ENCODE measurements at regions not wholly inside any gene's neighbourhood (a gene's known extent, or its start where the extent isn't known, plus 50 kb on each side); places are given as distances from the start of the nearest gene placed in this dataset.

GRCh38 chr12:65659681-65660080 is 164.6 kb upstream of the HMGA2 start:
- intact Hi-C loops (cut with DNase I) = no loop called here
- no peak for TF ChIP-seq CTCF (IDR thresholded peaks at IDR 0.05; ENCODE audit: borderline replicate concordance, extremely low read depth, insufficient read depth)
- no peaks in the 10 kb centered on the region for H3K4me1 ChIP-seq (ENCODE audit: control insufficient read depth in 2 of 3, insufficient read depth in 2 of 3, low read depth in 1 of 3, low read length in 3 of 3)
- no peaks in the 10 kb centered on the region for H3K36me3 ChIP-seq (ENCODE audit: control insufficient read depth in 2 of 3, insufficient read depth in 3 of 3, low read length in 3 of 3)
- H3K4me3 ChIP-seq (ENCODE audit: low read length in 3 of 3) = no peak overlapping the region
- no peaks in the 10 kb centered on the region for H3K27me3 ChIP-seq (ENCODE audit: control insufficient read depth, insufficient read depth, low read length)
- no peak for FAIRE-seq
- no peak for DNase-seq
- no peak overlapping the region for H3K27ac ChIP-seq (ENCODE audit: low read depth in 2 of 2, low read length in 2 of 2)
- no peak overlapping the region for H3K9ac ChIP-seq (ENCODE audit: low read length in 3 of 3)
- no peaks in the 10 kb centered on the region for H3K9me3 ChIP-seq (ENCODE audit: control insufficient read depth in 2 of 3, insufficient read depth in 1 of 3, low read length in 3 of 3)

GRCh38 chr12:65660096-65660495 is 164.2 kb upstream of the HMGA2 start:
- no peaks in the 10 kb centered on the region for H3K36me3 ChIP-seq (ENCODE audit: control insufficient read depth in 2 of 3, insufficient read depth in 3 of 3, low read length in 3 of 3)
- no peaks in the 10 kb centered on the region for H3K27me3 ChIP-seq (ENCODE audit: control insufficient read depth, insufficient read depth, low read length)
- TF ChIP-seq CTCF (IDR thresholded peaks at IDR 0.05; ENCODE audit: borderline replicate concordance, extremely low read depth, insufficient read depth) = no peak
- H3K9me3 ChIP-seq (ENCODE audit: control insufficient read depth in 2 of 3, insufficient read depth in 1 of 3, low read length in 3 of 3) = no peaks in the 10 kb centered on the region
- FAIRE-seq (no peak), DNase-seq (no peak)
- no peaks in the 10 kb centered on the region for H3K4me1 ChIP-seq (ENCODE audit: control insufficient read depth in 2 of 3, insufficient read depth in 2 of 3, low read depth in 1 of 3, low read length in 3 of 3)
- no peak overlapping the region for H3K4me3 ChIP-seq (ENCODE audit: low read length in 3 of 3)
- intact Hi-C loops (cut with DNase I) = no loop called here
- no peak overlapping the region for H3K27ac ChIP-seq (ENCODE audit: low read depth in 2 of 2, low read length in 2 of 2)
- no peak overlapping the region for H3K9ac ChIP-seq (ENCODE audit: low read length in 3 of 3)

- H3K9ac ChIP-seq (ENCODE audit: low read length in 3 of 3) = no peak overlapping the region
- H3K9me3 ChIP-seq (ENCODE audit: control insufficient read depth in 2 of 3, insufficient read depth in 1 of 3, low read length in 3 of 3) = no peaks in the 10 kb centered on the region
- no peaks in the 10 kb centered on the region for H3K27me3 ChIP-seq (ENCODE audit: control insufficient read depth, insufficient read depth, low read length)
- H3K4me3 ChIP-seq (ENCODE audit: low read length in 3 of 3) = no peak overlapping the region
- no peak for TF ChIP-seq CTCF (IDR thresholded peaks at IDR 0.05; ENCODE audit: borderline replicate concordance, extremely low read depth, insufficient read depth)
- intact Hi-C loops (cut with DNase I) = no loop called here
- DNase-seq (no peak), FAIRE-seq (no peak)
- no peak overlapping the region for H3K27ac ChIP-seq (ENCODE audit: low read depth in 2 of 2, low read length in 2 of 2)
- H3K36me3 ChIP-seq (ENCODE audit: control insufficient read depth in 2 of 3, insufficient read depth in 3 of 3, low read length in 3 of 3) = no peaks in the 10 kb centered on the region
- H3K4me1 ChIP-seq (ENCODE audit: control insufficient read depth in 2 of 3, insufficient read depth in 2 of 3, low read depth in 1 of 3, low read length in 3 of 3) = no peaks in the 10 kb centered on the region
These were observed 163.4 kb upstream of the HMGA2 start for GRCh38 chr12:65660836-65661235.

- DNase-seq = no peak
- Histone ChIP-seq H3K9ac (ENCODE audit: low read length in 3 of 3) (no peak overlapping the region), H3K36me3 (ENCODE audit: control insufficient read depth in 2 of 3, insufficient read depth in 3 of 3, low read length in 3 of 3) (no peaks in the 10 kb centered on the region), H3K4me3 (ENCODE audit: low read length in 3 of 3) (no peak overlapping the region), H3K27me3 (ENCODE audit: control insufficient read depth, insufficient read depth, low read length) (no peaks in the 10 kb centered on the region), H3K4me1 (ENCODE audit: control insufficient read depth in 2 of 3, insufficient read depth in 2 of 3, low read depth in 1 of 3, low read length in 3 of 3) (no peaks in the 10 kb centered on the region), H3K27ac (ENCODE audit: low read depth in 2 of 2, low read length in 2 of 2) (no peak overlapping the region), H3K9me3 (ENCODE audit: control insufficient read depth in 2 of 3, insufficient read depth in 1 of 3, low read length in 3 of 3) (no peaks in the 10 kb centered on the region)
- no peak for TF ChIP-seq CTCF (IDR thresholded peaks at IDR 0.05; ENCODE audit: borderline replicate concordance, extremely low read depth, insufficient read depth)
- no peak for FAIRE-seq
- intact Hi-C loops (cut with DNase I) = no loop called here
These were observed 161.7 kb upstream of the HMGA2 start for GRCh38 chr12:65662590-65662989.
